GM08714 (cell line): ENCODE measurements at regions not wholly inside any gene's neighbourhood (a gene's known extent, or its start where the extent isn't known, plus 50 kb on each side); places are given as distances from the start of the nearest gene placed in this dataset.
"Not testable (repeated sequence)": the region's sequence is repeated elsewhere in the genome, so short reads cannot be mapped to it uniquely, and the experiment has no call there.

ENCODE experiments used
- H3K4me3 ChIP-seq: fragments of 200-500 bp; sonication (Bioruptor generic); 2 replicates; pipeline ENCODE4 v1.5.1; 2014; ENCODE audit warnings: mild to moderate bottlenecking, low read length, inconsistent platforms
- ZNF274 ChIP-seq: IDR thresholded peaks from 2 replicates; pipeline ENCODE4 v1.6.1; 2012; ENCODE audit warnings: mild to moderate bottlenecking, low read depth, low read length

DNA sequence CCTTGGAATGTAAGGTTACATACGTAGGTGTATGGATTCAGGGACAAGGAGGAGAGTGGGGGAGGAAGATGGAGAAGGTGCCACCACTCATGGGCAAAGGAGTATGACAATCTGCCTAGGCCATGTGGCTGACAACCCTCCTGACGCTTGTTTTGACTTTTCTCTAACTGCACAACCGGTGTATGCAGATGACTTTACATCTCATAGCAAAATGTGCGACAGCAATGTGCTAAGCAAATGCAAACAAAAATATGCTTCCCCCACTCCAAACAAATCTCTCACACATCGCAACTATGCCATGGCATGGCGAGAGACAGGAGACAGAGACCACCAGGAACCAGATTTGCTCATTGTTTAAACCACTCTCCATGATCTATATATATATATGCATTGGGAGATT, 191.8 kb downstream of the BLID start:
- TF ChIP-seq ZNF274: no peak
- no peak overlapping the region for H3K4me3 ChIP-seq

DNA sequence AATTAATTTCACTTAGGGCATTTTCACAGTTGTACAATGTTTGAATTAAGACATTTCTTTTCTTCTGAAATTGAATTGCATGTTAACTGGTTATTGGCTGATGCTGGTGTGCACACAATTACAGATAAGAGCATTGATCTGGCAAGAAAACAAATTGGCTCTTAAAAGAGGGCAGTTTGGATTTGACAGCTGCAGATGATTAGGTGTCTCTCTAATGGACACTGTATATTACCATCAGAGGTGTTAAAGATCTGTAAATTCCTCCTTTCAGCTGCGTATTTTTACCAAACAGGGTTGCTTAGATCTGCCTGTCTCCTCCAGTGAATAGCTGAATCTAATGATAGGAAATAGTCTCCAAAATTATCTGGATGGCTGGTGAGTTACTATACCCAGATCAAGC, 198.5 kb downstream of the BLID start:
- TF ChIP-seq ZNF274: no peak
- no peak overlapping the region for H3K4me3 ChIP-seq

DNA sequence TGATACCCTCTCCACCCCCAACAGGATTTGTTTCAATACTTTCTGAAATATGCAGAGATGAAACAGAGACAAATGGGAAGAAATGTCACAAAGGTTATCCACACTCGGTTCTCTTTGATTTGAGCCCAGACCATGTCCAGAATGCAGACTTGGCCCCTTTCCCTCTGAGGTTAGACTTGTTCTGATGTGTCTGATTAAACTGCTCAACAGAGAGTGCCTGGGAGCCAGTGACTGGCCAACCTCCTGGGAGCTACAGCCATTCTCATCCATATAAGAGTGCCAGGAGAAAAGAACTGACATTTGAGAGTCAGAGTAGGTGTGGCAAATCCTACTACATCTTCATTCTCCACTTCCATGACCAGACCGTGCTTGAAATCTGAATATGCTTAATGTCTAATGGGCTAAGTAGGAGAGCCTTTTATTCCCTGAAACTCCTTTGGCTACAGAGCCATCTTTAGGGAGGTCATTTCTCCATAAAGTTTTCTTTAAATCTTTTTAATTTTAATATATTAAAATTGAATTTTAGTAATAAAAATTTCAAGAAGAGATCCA, 201.4 kb downstream of the BLID start:
- no peak for TF ChIP-seq ZNF274
- no peak overlapping the region for H3K4me3 ChIP-seq

DNA sequence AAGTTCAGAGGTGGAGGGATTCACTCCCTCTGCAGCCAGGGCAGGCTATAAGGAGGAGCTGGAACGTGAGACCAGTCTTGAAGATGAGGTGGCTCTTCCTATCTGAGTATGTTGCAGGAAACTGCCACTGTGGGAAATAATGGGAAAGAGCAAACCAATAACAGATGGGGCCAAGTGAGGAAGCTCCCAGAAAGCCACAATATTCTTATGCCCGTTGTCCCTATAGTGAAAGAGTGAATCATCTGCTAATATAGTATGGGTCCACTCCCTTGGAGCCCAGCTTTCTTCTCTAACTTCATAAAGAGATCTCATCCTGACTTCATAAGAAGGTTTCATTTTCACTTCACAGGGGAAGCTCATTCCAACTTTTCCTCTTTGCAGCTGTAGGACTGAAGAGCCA, 206.4 kb downstream of the BLID start:
- TF ChIP-seq ZNF274: no peak
- no peak overlapping the region for H3K4me3 ChIP-seq

DNA sequence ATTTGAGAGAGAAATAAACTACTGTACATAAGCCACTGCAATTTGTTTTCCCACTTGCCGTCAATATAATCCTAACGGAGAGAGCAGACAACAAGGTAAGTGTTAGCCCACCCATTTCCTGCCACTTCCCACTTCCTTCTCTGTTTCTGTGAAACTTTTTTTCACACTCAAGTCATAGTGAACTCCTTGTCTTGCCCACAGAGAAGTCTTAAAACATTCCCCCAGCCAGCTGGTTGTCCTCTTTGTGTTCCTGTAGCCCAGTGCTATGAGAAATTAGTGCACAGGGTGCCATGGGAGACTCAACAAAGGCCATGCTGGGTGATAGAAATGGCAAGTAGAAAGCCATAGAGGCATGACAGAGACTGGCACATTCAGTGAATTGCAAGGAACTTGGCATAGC, 208.6 kb downstream of the BLID start:
- no peak for TF ChIP-seq ZNF274
- H3K4me3 ChIP-seq: no peak overlapping the region

DNA sequence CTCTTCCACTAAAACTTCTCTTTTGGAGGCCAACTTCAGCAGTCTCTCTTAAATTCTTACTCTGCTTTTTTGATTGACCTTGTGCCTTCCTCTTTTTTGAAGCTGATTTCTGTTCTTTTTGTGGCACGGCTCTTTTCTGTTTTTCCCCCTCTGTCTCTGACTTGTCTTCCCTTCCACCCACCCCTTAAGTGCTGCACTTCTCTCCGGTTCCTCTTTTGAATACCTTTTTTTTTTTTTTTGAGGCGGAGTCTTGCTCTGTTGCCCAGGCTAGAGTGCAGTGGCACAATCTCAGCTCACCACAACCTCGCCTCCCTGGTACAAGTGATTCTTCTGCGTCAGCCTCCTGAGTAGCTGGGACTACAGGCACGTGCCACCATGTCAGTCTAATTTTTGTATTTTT, 211.9 kb downstream of the BLID start:
- no peak for TF ChIP-seq ZNF274
- H3K4me3 ChIP-seq: no peak overlapping the region

GRCh38 chr11:121901886-121902285, 214.1 kb downstream of the BLID start:
- no peak for TF ChIP-seq ZNF274
- H3K4me3 ChIP-seq: no peak overlapping the region

GRCh38 chr11:121901417-121901816, 214.6 kb downstream of the BLID start:
- H3K4me3 ChIP-seq: not testable (repeated sequence)

GRCh38 chr11:121899520-121899919, 216.5 kb downstream of the BLID start:
- TF ChIP-seq ZNF274: no peak
- no peak overlapping the region for H3K4me3 ChIP-seq

DNA sequence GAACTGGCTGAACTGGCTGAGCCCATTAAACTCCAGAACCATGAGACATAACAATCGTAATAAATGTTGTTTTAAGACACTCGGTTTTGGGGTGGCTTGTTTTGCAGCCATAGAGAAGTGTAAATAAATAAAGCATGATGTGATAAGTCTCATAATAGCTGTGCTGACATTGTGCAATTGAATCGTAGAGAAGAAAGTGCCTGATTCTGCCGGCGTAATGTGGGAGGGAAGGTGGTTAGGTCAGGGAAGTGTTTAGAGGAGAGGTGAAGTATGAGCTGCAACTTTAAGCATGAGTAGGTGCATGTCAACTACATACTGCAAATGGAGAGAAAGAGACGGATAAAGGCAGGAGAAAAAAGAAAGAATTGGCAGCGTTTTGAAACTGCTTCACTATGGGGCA, 217.1 kb downstream of the BLID start:
- no peak overlapping the region for H3K4me3 ChIP-seq
- no peak for TF ChIP-seq ZNF274

DNA sequence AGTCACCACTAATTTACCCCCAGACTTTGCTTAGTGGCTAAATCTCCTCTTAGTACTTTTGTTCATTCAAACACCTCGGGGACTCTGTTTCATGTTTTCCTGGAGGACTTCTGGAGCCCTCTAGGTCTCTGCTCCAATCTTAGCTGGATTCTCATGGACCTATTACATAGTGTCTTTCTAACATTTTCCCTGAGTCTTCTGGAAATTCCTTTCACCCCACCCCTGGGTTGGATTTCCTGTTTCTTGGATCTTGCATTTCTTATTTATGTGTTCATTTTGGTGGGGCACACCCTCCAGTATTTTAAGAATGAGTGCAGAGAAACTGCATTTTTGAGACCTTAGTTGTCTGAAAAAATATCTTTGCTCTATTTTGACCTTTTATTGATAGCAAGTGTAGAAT, 220.1 kb downstream of the BLID start:
- H3K4me3 ChIP-seq: no peak overlapping the region
- TF ChIP-seq ZNF274: no peak

DNA sequence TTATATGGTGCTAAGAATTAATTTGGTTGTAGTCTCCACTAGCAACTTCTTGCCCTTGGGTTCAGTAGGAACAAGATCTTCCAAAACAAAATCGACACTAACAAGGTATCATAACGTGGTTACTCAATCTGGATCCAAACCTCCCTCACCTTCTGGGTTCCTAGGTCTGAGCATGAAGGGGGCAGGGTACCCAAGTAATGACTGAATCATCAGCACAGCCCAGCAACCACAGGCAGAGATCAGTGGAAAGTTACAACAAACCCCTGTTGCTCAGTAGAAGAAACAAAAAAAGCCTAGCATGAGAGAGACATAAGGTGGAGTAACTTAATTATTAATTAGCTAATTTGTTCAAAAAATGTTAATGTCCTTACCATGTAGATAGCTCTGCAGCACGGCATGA, 221.4 kb downstream of the BLID start:
- H3K4me3 ChIP-seq: no peak overlapping the region
- no peak for TF ChIP-seq ZNF274

DNA sequence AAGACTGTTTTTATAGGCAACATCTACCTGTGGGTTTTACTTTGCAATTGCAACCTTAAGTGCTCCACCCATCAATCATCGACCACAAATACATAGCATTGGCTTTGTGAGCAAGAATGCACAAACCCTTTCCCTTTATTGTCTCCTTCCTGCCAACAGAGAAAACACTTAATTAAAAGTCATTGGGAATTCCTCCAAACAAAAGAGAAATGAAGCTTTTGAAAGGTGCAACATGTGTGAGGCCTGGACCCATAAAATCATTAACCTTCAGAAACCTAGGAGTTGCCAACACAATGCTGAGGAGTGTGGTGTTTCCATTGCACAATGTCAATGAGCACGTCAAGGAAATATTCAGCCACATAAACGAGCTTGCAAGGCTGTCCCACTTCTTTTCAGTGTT, 223.2 kb downstream of the BLID start:
- no peak for TF ChIP-seq ZNF274
- no peak overlapping the region for H3K4me3 ChIP-seq

DNA sequence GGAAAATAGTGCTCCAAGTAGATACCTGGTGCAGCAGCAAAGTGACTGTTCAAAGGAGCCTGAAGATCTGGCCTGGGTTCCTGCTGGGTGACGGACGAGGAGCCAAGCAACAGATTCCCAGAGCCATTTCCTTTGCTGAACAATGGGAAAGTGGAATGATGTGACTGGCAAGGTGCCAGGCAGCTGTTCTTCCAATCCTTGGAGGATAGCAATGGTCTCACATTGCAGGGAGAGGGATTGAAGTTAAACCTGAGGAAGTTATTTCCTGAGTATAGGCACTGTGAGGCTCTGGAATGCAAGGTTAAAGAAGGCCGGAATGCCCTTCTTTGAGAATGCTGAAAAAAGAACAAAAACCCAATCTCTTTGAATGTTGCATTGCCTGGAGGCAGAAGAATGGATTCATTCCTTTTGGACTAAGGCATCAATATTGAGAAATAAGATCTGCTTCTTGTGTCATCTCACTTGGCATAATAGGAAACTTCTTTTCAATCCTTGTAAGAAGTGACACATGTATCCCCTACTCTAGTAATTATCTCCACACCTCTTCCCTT, 223.8 kb downstream of the BLID start:
- no peak for TF ChIP-seq ZNF274
- H3K4me3 ChIP-seq: no peak overlapping the region

DNA sequence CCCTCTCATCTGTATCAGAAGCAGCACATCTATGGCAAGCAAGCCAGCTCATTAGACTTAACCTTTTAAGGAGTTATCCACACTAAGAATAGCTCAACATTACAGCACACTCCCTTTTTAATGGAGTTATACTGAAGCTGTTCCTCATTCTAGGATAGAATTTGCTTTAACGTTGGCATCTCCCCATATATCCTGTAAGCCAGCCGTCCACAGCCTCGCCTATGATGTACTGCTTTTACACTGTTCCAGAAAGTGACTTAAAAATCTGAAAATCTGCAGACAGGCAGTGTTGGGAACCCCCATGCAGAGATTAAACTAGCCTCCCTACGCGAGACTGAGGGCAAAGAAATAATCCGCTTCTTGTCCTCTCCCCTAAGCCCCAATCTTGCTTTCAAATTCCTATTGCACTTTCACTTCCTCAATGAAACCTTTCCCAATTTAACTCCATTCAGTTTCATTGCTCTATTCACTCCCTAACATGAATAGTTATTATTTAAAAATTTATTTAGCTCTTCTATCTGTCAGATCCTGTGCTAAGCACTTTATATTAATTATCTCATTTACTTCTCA, 225.0 kb downstream of the BLID start:
- TF ChIP-seq ZNF274: no peak

GRCh38 chr11:121890377-121890776, 225.6 kb downstream of the BLID start:
- TF ChIP-seq ZNF274: no peak
- H3K4me3 ChIP-seq: no peak overlapping the region

More for the DNA sequence above, 225.0 kb downstream of the BLID start:
- no peak overlapping the region for H3K4me3 ChIP-seq
